A673 (cell line): ENCODE measurements at regions not wholly inside any gene's neighbourhood (a gene's known extent, or its start where the extent isn't known, plus 50 kb on each side); places are given as distances from the start of the nearest gene placed in this dataset.
"Not testable (repeated sequence)": the region's sequence is repeated elsewhere in the genome, so short reads cannot be mapped to it uniquely, and the experiment has no call there.

Experiments used
- CTCF ChIP-seq: fragments of 300-800, 200-600 bp; sonication (generic); conservative IDR thresholded peaks from 2 replicates; pipeline ENCODE4 v1.5.1; 2017; ENCODE audit warnings: low read depth, mild to moderate bottlenecking, antibody characterized with exemption, low read length, moderate library complexity, mixed read lengths
- EZH2 ChIP-seq: fragments of 200-600 bp; sonication (generic); IDR thresholded peaks from 2 replicates; pipeline ENCODE4 v1.6.1; 2017; ENCODE audit warnings: borderline replicate concordance, low read depth, mild to moderate bottlenecking, mixed read lengths, antibody characterized with exemption, low read length; ENCODE audit not compliant: poor library complexity, severe bottlenecking

GRCh38 chr9:61356936-61357335, 167.1 kb downstream of the SPATA31A7 start:
- TF ChIP-seq CTCF, EZH2: not testable (repeated sequence)
